Calu3 (cell line): ENCODE measurements at regions not wholly inside any gene's neighbourhood (a gene's known extent, or its start where the extent isn't known, plus 50 kb on each side); places are given as distances from the start of the nearest gene placed in this dataset.
"Not testable (repeated sequence)": the region's sequence is repeated elsewhere in the genome, so short reads cannot be mapped to it uniquely, and the experiment has no call there.

ENCODE experiments used
- BruUV-seq: library from RNA; stranded (reverse); fragments of 400-500 nt; replicated peaks from 2 replicates; lab custom pipeline; 2021; lab: Mats Ljungman, UMichigan
- CTCF ChIA-PET: fragments of 300-600 bp; sonication (Branson Sonifier 250); formaldehyde crosslinking; loops from one replicate; lab custom pipeline; 2022; ENCODE audit warnings: antibody characterized with exemption; lab: Charles Lee
- DNase-seq: peaks from one replicate; pipeline ENCODE4 v3.0.0; 2022
- H3K27ac Mint-ChIP-seq: one replicate; pipeline ENCODE4 v1.8.0; 2022; ENCODE audit warnings: mixed read lengths; ENCODE audit not compliant: unreplicated experiment
- H3K27me3 Mint-ChIP-seq: one replicate; pipeline ENCODE4 v1.8.0; 2022; ENCODE audit warnings: mixed read lengths; ENCODE audit not compliant: unreplicated experiment
- H3K36me3 Mint-ChIP-seq: one replicate; pipeline ENCODE4 v1.8.0; 2022; ENCODE audit warnings: mild to moderate bottlenecking, moderate library complexity, mixed read lengths; ENCODE audit not compliant: insufficient read depth, unreplicated experiment
- H3K4me1 Mint-ChIP-seq: one replicate; pipeline ENCODE4 v1.8.0; 2022; ENCODE audit warnings: mild to moderate bottlenecking, low read depth, mixed read lengths; ENCODE audit not compliant: unreplicated experiment
- H3K4me3 Mint-ChIP-seq: one replicate; pipeline ENCODE4 v1.8.0; 2022; ENCODE audit warnings: mild to moderate bottlenecking, low read depth, moderate library complexity, mixed read lengths; ENCODE audit not compliant: unreplicated experiment
- H3K9me3 Mint-ChIP-seq: one replicate; pipeline ENCODE4 v1.8.0; 2022; ENCODE audit warnings: low read depth, mixed read lengths; ENCODE audit not compliant: unreplicated experiment
- CTCF ChIP-seq: fragments of 200-600 bp; IDR thresholded peaks from one replicate; pipeline ENCODE4 v1.8.0; 2022; ENCODE audit warnings: antibody characterized with exemption; ENCODE audit not compliant: unreplicated experiment
- intact Hi-C: fragments of 100-400 bp; cut with micrococcal nuclease; formaldehyde crosslinking; loops from one replicate; pipeline ENCODE4 v1.10.0; 2022; ENCODE audit not compliant: unreplicated experiment

GRCh38 chrX:137926090-137926489, 360.2 kb downstream of the ZIC3 start:
- Mint-ChIP-seq H3K27ac (no peak overlapping the region), H3K36me3 (no peaks in the 10 kb centered on the region), H3K27me3 (no peaks in the 10 kb centered on the region), H3K9me3 (peaks cover 6% of the 10 kb centered on the region), H3K4me1 (no peaks in the 10 kb centered on the region), H3K4me3 (no peak overlapping the region)
- no TSS peak for BruUV-seq
- intact Hi-C loops, result no loop called here
- TF ChIP-seq CTCF, result no peak
- CTCF ChIA-PET, result no interaction called here
- DNase-seq, result no peak

- CTCF ChIA-PET, result no interaction called here
- H3K36me3 Mint-ChIP-seq, result no peaks in the 10 kb centered on the region
- no peak overlapping the region for H3K4me3 Mint-ChIP-seq
- no peaks in the 10 kb centered on the region for H3K4me1 Mint-ChIP-seq
- H3K27me3 Mint-ChIP-seq, result no peaks in the 10 kb centered on the region
- BruUV-seq, result no TSS peak
- no peak overlapping the region for H3K27ac Mint-ChIP-seq
- peaks cover 3% of the 10 kb centered on the region for H3K9me3 Mint-ChIP-seq
- intact Hi-C loops, result no loop called here
- TF ChIP-seq CTCF, result no peak
- no peak for DNase-seq
Observed at GRCh38 chrX:137929951-137930350, 364.0 kb downstream of the ZIC3 start.

DNA sequence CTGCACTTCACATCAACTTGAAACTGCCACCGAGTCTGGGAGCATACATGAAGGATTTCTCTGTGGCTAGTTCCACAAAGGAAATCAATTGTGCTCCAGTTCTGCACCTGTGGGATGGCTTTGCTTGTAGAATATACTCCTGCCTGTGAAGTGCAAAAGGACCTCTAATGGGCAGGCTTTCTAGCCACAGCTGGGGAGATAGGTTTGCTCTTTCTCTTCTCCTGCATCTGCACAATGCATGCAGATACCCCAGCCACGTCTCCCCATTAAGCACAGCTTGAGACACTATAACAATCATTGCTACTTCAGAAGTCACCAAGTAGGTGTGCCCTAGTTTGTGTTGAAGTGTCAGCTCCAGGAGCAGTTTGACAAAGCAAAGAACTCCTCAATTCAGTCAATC, 364.6 kb downstream of the ZIC3 start:
- H3K27ac Mint-ChIP-seq, result no peak overlapping the region
- no peak overlapping the region for H3K4me3 Mint-ChIP-seq
- no peaks in the 10 kb centered on the region for H3K36me3 Mint-ChIP-seq
- no peak for TF ChIP-seq CTCF
- no TSS peak for BruUV-seq
- intact Hi-C loops, result no loop called here
- peaks cover 3% of the 10 kb centered on the region for H3K9me3 Mint-ChIP-seq
- CTCF ChIA-PET, result no interaction called here
- no peaks in the 10 kb centered on the region for H3K4me1 Mint-ChIP-seq
- no peak for DNase-seq
- no peaks in the 10 kb centered on the region for H3K27me3 Mint-ChIP-seq

DNA sequence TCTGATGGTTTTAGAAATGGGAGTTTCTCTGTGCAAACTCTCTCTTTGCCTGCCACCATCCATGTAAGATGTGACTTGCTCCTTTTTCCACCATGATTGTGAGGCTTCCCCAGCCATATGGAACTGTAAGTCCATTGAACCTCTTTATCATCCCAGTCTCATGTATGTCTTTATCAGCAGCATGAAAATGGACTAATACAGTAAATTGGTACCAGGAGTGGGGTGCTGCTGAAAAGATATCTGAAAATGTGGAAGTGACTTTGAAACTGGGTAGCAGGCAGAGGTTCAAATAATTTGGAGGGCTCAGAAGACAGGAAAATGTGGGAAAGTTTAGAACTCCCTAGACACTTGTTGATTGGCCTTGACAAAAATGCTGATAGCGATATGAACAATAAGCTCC, 368.3 kb downstream of the ZIC3 start:
- intact Hi-C loops, H3K36me3 Mint-ChIP-seq, H3K9me3 Mint-ChIP-seq, H3K27me3 Mint-ChIP-seq, H3K4me1 Mint-ChIP-seq, H3K27ac Mint-ChIP-seq, H3K4me3 Mint-ChIP-seq, CTCF ChIA-PET, BruUV-seq, DNase-seq: not testable (repeated sequence)

DNA sequence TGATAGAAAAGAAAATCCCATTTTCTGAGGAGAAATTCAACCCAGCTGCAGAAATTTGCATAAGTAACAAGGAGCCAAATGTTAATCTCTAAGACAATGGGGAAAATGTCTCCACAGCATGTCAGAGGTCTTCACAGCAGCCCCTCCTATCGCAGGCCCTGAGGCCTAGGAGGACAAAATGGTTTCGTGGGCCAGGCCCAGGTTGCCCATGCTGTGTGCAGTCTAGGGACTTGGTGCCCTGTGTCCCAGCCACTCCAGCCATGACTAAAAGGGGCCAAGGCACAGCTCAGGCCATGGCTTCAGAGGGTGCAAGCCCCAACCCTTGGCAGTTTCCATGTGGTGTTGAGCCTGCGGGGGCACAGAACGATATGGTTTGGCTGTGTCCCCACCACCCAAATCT, 369.0 kb downstream of the ZIC3 start:
- CTCF ChIA-PET, DNase-seq, H3K4me1 Mint-ChIP-seq, H3K36me3 Mint-ChIP-seq, H3K9me3 Mint-ChIP-seq, H3K27ac Mint-ChIP-seq, H3K4me3 Mint-ChIP-seq, H3K27me3 Mint-ChIP-seq, BruUV-seq, intact Hi-C loops: not testable (repeated sequence)
